Left cardiac atrium (tissue), 4 donors: ENCODE measurements at regions not wholly inside any gene's neighbourhood (a gene's known extent, or its start where the extent isn't known, plus 50 kb on each side); places are given as distances from the start of the nearest gene placed in this dataset.
A peak's percentile ranks its signal among the peaks of the same experiment; 100 is the strongest.

Source experiments
- ATAC-seq, 2 donors: fragments of 200-7000 bp; cut with Tn5 transposase; one replicate each; pipeline ENCODE4 v1.9.1; 2020; ENCODE audit warnings: mild to moderate bottlenecking in 2 of 2, moderate library complexity in 2 of 2
- DNase-seq: peaks from one replicate; pipeline ENCODE4 v3.0.0-alpha.2; 2020
- intact Hi-C, 2 donors: fragments of 100-400 bp; cut with DNase I; formaldehyde crosslinking; loops; one replicate each; pipeline versions ENCODE4 v1.14.1 to v1.15.1; 2022 to 2023
- donor health status: DM: no; HTN: yes; CAD: no.
- donor health status: DM: no; HTN: yes; CAD: no; lungs with severe emphysema.
- donor health status: DM: yes; HTN: yes; CAD: no.
- donor health status: Dilated cardiomyopathy.

- ATAC-seq (peak; percentile 84 to 88), DNase-seq (peak; percentile 82)
- intact Hi-C loops, result no loop called here
Measured at GRCh38 chr1:55640708-55641473, 425.7 kb upstream of the USP24 start.

DNA sequence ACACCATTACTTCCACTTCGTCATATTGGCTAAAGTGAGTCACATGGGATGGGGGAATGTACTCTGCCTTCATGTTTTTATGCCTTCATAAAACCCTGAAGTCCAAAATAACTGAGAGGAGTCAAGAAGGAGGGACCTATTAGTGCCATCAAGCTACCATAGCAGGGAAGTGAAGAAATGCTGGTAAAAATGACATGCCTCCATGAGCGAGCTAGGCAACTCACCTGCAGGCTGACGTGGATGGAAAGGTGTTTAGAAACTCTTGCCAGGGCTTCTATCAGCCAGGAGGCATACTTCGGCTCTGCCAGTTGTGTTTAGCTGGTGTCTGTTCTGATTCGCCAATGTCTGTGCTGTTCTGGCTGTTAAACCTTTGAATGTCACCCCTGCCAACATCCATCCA is 424.4 kb upstream of the USP24 start:
- intact Hi-C loops, result no loop called here
- DNase-seq (no peak), ATAC-seq (no peak)

DNA sequence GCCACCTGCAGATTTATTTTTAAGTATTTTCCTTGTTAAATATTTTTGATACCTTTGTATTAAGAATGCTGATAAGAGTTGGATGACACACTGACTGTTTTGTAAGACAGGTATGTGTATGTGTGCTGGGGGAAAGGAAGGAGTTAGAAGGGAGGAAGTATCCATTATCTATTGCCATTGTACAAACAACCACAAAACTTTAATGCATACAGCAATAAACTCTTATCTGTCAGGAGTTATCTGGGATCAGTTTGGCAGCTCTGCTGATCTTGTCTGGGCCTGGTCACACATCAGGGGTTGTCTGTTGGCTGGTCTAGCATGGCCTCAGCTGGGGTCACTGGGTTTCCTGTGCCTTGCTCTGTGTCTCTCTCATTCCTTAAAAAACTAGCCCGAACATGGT is 423.9 kb upstream of the USP24 start:
- ATAC-seq, result no peak
- intact Hi-C loops, result no loop called here

DNA sequence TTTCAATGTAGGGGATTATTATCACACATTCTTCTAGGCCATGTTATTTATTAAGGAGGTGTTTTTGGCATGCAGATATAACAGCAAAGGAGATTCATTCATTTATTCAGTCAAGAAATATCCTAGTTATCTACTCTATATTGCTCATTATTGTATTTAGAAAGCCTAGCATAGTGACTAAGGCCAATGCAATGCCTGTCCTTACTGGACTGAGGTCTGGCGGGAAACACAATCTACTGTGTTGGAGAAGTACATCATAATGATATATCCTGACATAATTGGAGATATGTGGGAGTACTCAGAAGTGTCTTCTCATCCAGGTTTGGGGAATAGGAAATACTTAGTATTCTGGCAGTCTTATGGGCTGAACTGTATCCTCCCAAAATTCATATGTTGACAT is 421.5 kb upstream of the USP24 start:
- DNase-seq, result no peak
- ATAC-seq, result no peak
- intact Hi-C loops, result no loop called here

More for the DNA sequence above, 423.9 kb upstream of the USP24 start:
- no peak for DNase-seq

DNA sequence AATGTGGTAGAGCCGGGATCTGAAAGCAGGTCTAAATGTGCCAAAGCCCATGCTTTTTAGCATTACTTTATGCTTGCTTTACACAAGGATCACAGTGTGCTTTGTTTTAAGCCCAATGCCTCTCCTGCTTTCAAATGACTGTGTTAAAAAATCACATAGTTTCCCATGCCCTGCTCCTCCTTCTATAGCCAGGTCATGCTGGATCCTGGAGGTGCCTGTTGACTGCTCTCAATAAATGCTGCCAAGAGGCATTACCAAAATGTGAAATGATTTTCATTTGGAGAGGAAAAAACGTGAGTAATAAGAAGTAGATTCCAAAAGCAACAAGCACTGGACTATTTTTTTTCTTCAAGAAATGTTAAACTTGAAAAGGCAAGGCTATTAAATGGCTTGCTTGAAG is 420.7 kb upstream of the USP24 start:
- DNase-seq (no peak), ATAC-seq (peak; percentile 38 to 69)
- intact Hi-C loops, result no loop called here

- DNase-seq, result no peak
- ATAC-seq, result no peak
- intact Hi-C loops, result no loop called here
Measured at GRCh38 chr1:55634516-55634915, 419.4 kb upstream of the USP24 start.

DNA sequence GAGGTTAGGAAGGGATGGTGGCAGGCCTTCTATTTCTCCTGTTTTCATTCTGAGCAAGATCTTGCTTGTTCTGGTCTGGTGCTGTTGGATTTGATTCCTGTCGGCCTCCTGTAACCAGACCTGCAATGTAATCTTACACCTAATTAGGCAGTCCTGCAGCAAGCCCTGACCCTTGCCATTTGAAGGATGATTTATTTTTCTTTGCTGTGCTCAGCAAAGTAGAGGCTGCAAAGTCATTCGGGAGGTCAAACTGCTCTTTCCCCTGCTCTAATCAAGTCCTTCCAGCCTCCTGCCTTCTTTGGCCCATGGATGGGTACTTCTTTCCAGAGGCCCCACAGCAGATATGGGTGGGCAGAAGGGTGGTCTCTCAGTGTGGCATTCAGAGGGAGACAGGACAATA is 417.7 kb upstream of the USP24 start:
- ATAC-seq (no peak), DNase-seq (no peak)
- intact Hi-C loops, result no loop called here

DNA sequence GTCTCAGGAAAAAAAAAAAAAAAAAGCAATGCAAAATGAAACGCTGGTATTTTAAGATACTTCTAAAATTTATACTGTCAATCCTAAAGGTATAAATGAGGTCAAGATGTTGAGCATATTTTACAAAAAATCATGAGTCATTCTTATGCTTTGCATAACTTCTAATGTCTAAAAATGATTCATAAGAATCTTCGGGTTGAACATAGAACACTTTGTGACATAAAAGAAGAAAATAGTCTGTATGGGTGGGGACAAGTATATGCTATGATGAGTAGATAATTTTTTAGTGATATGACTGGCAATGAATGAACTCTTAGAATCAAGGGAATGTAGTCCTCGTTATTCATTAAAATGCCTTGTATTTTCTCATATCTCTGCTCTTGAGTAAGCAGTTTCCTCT is 416.9 kb upstream of the USP24 start:
- ATAC-seq, result peak in 1 of 2 donors; percentile 72

GRCh38 chr1:55631509-55631908 is 416.3 kb upstream of the USP24 start:
- DNase-seq (no peak), ATAC-seq (peak in 1 of 2 donors; percentile 61)
- intact Hi-C loops, result no loop called here

More for the DNA sequence above, 416.9 kb upstream of the USP24 start:
- DNase-seq, result no peak
- intact Hi-C loops, result no loop called here

- DNase-seq (no peak), ATAC-seq (no peak)
- intact Hi-C loops, result no loop called here
Measured at GRCh38 chr1:55626326-55626725, 411.2 kb upstream of the USP24 start.

DNA sequence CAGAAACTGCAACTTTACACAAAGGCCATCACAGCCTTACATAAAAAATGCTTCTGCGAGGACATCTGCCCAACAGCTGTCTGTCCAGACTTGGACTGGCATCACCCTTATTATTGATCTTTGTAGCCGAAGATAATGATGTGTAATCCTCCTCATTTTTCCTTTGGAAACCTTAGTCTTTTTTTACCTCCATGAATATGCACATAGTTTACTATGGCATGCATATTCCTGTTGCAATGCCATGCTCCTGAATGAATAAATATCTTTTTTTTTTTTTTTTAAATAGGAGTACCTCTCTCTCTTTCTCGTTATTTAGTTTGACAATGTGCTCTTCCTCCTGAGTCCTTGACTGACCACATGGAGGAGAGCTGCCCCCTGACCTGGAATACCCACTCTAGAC is 409.6 kb upstream of the USP24 start:
- DNase-seq (no peak), ATAC-seq (no peak)
- intact Hi-C loops, result no loop called here

DNA sequence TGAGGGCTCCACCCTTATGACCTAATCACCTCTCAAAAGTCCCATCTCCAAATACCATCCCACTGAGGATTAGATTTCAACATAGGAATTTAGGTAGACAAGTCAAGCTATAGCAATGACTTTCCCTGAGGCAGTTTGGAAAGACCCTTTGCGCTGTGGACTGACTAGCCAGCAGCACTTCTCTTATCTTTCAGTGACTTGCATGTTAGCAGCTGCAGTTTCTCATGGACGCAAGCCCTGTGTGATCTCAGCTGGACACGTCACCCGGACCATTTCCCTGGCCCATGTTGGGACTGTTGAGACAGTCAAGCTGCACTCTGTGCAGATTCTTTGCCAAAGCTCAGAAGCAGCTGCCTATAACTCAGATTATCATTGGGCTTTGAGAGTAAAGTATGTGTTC is 408.1 kb upstream of the USP24 start:
- peak; percentile 72 for DNase-seq

GRCh38 chr1:55622074-55622473 is 406.9 kb upstream of the USP24 start:
- intact Hi-C loops, result no loop called here
- DNase-seq (no peak), ATAC-seq (no peak)

More for the DNA sequence above, 408.1 kb upstream of the USP24 start:
- intact Hi-C loops, result no loop called here
- peak; percentile 68 to 98 for ATAC-seq

DNA sequence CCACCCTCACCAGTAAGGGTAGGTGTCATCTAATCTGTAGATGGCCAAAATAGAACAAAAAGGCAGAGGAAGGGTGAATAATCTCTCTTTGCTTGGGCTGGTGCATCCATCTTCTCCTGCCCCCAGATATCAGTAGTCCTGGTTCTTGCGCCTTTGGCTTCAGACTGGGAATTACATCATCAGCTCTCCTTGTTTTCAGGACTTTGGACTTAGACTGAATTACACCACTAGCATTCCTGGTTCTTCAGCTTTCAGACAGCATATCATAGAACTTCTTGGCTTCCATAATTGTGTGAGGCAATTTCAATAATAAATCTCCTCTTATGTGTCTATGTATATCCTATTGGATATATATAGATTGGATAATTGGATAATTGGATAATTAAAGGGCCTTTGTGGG is 403.0 kb upstream of the USP24 start:
- DNase-seq (no peak), ATAC-seq (no peak)
- intact Hi-C loops, result no loop called here

GRCh38 chr1:55617288-55617982 is 402.3 kb upstream of the USP24 start:
- ATAC-seq (no peak), DNase-seq (no peak)
- intact Hi-C loops, result no loop called here

- no peak for DNase-seq
Measured at GRCh38 chr1:55612988-55613387, 397.8 kb upstream of the USP24 start.

GRCh38 chr1:55611123-55611522 is 396.0 kb upstream of the USP24 start:
- no peak for DNase-seq
- ATAC-seq, result no peak
- intact Hi-C loops, result no loop called here

More at GRCh38 chr1:55612988-55613387, 397.8 kb upstream of the USP24 start:
- ATAC-seq, result no peak
- intact Hi-C loops, result no loop called here

DNA sequence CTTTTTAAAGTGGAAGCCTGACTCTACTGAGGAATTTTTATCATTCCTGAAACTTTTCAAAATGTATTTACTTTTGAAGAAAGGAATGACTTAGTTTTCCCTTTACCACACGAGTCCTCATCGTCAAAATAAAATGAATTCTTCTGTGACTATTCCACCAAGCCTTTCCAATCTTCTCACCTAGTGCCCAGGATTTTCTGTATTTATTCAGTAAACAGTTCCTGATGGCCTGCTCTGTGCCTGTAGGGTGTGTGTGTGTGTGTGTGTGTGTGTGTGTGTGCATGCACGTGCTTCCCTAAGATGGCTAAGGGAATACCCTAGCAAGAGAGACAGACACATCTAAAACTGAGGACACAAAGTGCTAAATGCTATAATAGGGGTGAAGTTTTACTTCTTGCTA is 395.0 kb upstream of the USP24 start:
- DNase-seq, result no peak
- no peak for ATAC-seq
- intact Hi-C loops, result no loop called here

DNA sequence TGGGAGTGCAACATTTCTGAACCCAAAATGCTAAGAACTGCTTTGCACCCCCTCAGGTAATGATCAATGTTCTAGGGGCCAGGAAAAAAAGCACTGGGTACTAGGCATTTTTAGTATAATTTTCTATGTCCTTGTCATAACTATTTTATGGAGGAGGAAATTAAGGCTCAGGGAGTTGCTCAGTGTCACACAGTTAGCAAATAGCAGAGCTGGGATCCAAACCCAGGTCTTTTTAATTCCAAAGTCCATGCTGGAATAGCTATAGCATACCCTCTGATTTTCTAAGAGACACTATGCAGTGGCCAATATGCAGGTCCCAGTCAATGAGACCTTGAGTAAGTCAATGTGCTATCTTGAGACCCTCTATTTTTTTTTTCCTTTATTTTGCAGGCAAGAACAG is 394.5 kb upstream of the USP24 start:
- ATAC-seq, result no peak
- intact Hi-C loops, result no loop called here
- no peak for DNase-seq

DNA sequence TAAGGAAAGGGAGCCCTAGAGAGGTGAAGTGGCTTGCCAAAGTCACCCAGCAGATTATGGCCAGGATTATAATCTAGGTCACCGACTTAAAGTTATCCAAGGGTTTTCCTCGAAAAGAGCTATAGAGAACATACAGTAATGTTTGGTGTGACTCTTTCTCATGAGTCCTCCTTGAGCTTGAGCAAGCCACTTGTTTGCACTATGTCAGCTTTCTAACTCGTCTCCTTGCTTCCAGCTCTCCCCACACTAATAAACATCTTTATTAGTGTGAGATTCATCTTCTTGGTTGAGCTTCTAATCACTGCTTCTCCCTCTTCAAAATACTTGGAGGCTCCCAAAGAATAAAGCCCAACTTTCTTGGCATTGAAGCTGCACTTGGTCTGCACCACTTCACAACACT is 390.0 kb upstream of the USP24 start:
- peak in 1 of 2 donors; percentile 18 for ATAC-seq
- intact Hi-C loops, result no loop called here
- no peak for DNase-seq

DNA sequence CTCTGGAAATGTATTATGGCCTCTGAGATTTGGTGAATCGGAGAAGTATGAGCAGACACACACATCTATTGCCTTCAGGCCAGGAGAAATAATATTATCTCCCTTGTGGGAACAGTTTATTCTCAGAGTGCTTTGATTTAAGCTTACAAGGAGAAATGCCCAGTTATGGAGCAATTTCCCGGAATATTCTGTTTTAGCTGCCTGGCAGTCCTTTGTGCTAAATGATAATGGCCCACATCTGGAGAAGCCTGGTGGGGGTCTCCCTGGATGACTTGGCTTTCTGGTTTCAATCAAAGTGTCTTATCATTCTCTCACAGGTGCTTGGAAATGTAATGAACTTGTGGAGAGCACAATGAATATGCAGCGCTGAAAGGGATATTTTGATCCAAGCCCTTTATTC is 389.6 kb upstream of the USP24 start:
- DNase-seq (no peak), ATAC-seq (peak; percentile 47 to 68)
- intact Hi-C loops, result no loop called here
